GM23338 (cell line): ENCODE measurements at regions not wholly inside any gene's neighbourhood (a gene's known extent, or its start where the extent isn't known, plus 50 kb on each side); places are given as distances from the start of the nearest gene placed in this dataset.

Source experiments
- ATAC-seq: fragments of 200-7000 bp; cut with Tn5 transposase; 3 replicates; pipeline ENCODE4 v1.9.1; 2020
- DNase-seq: peaks from one replicate; pipeline ENCODE4 v3.0.0-alpha.2; 2015; ENCODE audit warnings: low spot score
- H2AFZ ChIP-seq: fragments of 200-600 bp; sonication (generic); 2 replicates; pipeline ENCODE4 v1.8.0; 2016; ENCODE audit warnings: antibody characterized with exemption, mild to moderate bottlenecking, moderate library complexity
- H3F3A ChIP-seq: fragments of 200-600 bp; sonication (generic); replicated peaks from 2 replicates; pipeline ENCODE4 v1.8.0; 2017; ENCODE audit warnings: antibody characterized with exemption, mixed run types, low read depth
- H3K27ac ChIP-seq: fragments of 200-600 bp; sonication (generic); 2 replicates; pipeline ENCODE4 v1.6.1; 2016; ENCODE audit warnings: low read depth
- H3K27me3 ChIP-seq: fragments of 200-600 bp; sonication (generic); 2 replicates; pipeline ENCODE4 v1.8.0; 2016; ENCODE audit warnings: mild to moderate bottlenecking, mixed run types, moderate library complexity; ENCODE audit not compliant: insufficient read depth
- H3K36me3 ChIP-seq: fragments of 200-600 bp; sonication (generic); 2 replicates; pipeline ENCODE4 v1.8.0; 2016; ENCODE audit warnings: mild to moderate bottlenecking; ENCODE audit not compliant: insufficient read depth
- H3K4me1 ChIP-seq: fragments of 200-600 bp; sonication (generic); 2 replicates; pipeline ENCODE4 v1.8.0; 2016; ENCODE audit warnings: mild to moderate bottlenecking, moderate library complexity; ENCODE audit not compliant: insufficient read depth
- H3K4me2 ChIP-seq: fragments of 200-600 bp; sonication (generic); 2 replicates; pipeline ENCODE4 v1.7.1; 2017; ENCODE audit warnings: mixed run types
- H3K4me3 ChIP-seq: fragments of 200-600 bp; sonication (generic); 2 replicates; pipeline ENCODE4 v1.6.1; 2016; ENCODE audit warnings: mixed run types
- H3K79me2 ChIP-seq: fragments of 200-600 bp; sonication (generic); replicated peaks from 2 replicates; pipeline ENCODE4 v1.8.0; 2017; ENCODE audit warnings: mild to moderate bottlenecking; ENCODE audit not compliant: insufficient read depth
- H3K9me2 ChIP-seq: fragments of 200-600 bp; sonication (generic); 2 replicates; pipeline ENCODE4 v1.8.0; 2017; ENCODE audit not compliant: insufficient read depth
- H4K20me1 ChIP-seq: fragments of 200-600 bp; sonication (generic); replicated peaks from 2 replicates; pipeline ENCODE4 v1.8.0; 2017; ENCODE audit warnings: mild to moderate bottlenecking; ENCODE audit not compliant: insufficient read depth
- H3K27ac Mint-ChIP-seq: 2 replicates; pipeline ENCODE4 v1.8.0; 2020; ENCODE audit warnings: inconsistent platforms, mild to moderate bottlenecking, moderate library complexity, mixed read lengths
- H3K27me3 Mint-ChIP-seq: 3 replicates; pipeline ENCODE4 v1.8.0; 2022; ENCODE audit warnings: low read depth, mild to moderate bottlenecking, moderate library complexity, mixed read lengths, inconsistent platforms; ENCODE audit not compliant: insufficient read depth, poor library complexity
- H3K36me3 Mint-ChIP-seq: 3 replicates; pipeline ENCODE4 v1.8.0; 2021; ENCODE audit warnings: low read depth, mild to moderate bottlenecking, inconsistent platforms, moderate library complexity, mixed read lengths
- H3K4me1 Mint-ChIP-seq: 3 replicates; pipeline ENCODE4 v1.8.0; 2020; ENCODE audit warnings: mild to moderate bottlenecking, inconsistent platforms, mixed read lengths
- H3K4me3 Mint-ChIP-seq: 3 replicates; pipeline ENCODE4 v1.8.0; 2021; ENCODE audit warnings: moderate library complexity, mild to moderate bottlenecking, inconsistent platforms, mixed read lengths
- H3K9me3 Mint-ChIP-seq: 3 replicates; pipeline ENCODE4 v1.8.0; 2020; ENCODE audit warnings: moderate library complexity, mild to moderate bottlenecking, inconsistent platforms, mixed read lengths
- CREB1 ChIP-seq: fragments of 250-450 bp; sonication (Bioruptor Pico); IDR thresholded peaks from 2 replicates; pipeline ENCODE4 v1.5.0; 2020; ENCODE audit warnings: low read depth, mild to moderate bottlenecking, moderate library complexity
- ETS1 ChIP-seq: IDR thresholded peaks from 2 replicates; pipeline ENCODE4 v1.6.1; 2016; ENCODE audit warnings: antibody characterized with exemption
- EZH2 ChIP-seq: fragments of 200-600 bp; sonication (generic); IDR thresholded peaks from one replicate; pipeline ENCODE4 v1.8.0; 2017; ENCODE audit warnings: antibody characterized with exemption, mild to moderate bottlenecking, low read depth; ENCODE audit not compliant: unreplicated experiment
- EZH2phosphoT487 ChIP-seq: fragments of 200-600 bp; sonication (generic); IDR thresholded peaks from one replicate; pipeline ENCODE4 v1.8.1; 2018; ENCODE audit warnings: antibody characterized with exemption; ENCODE audit not compliant: unreplicated experiment
- JUNB ChIP-seq: IDR thresholded peaks from one replicate; pipeline ENCODE4 v1.6.1; 2016; ENCODE audit warnings: antibody characterized with exemption; ENCODE audit not compliant: unreplicated experiment
- NANOG ChIP-seq: IDR thresholded peaks from 2 replicates; pipeline ENCODE4 v1.6.1; 2016; ENCODE audit warnings: antibody characterized with exemption, borderline replicate concordance
- POLR2AphosphoS5 ChIP-seq: IDR thresholded peaks from 2 replicates; pipeline ENCODE4 v1.6.1; 2016; ENCODE audit warnings: antibody characterized with exemption, low read depth
- STAT1 ChIP-seq: IDR thresholded peaks from one replicate; pipeline ENCODE4 v1.6.1; 2016; ENCODE audit warnings: antibody characterized with exemption; ENCODE audit not compliant: unreplicated experiment
- ZNF331 ChIP-seq: fragments of 250-450 bp; sonication (Bioruptor Pico); IDR thresholded peaks from 2 replicates; pipeline ENCODE4 v1.5.0; 2020; ENCODE audit warnings: low read depth, mild to moderate bottlenecking, moderate library complexity
- TF ChIP-seq, protein P1 (sequence below): fragments of 250-450 bp; sonication (Bioruptor Pico); IDR thresholded peaks from 2 replicates; pipeline ENCODE4 v1.5.0; 2020; ENCODE audit warnings: mild to moderate bottlenecking, moderate library complexity
- TF ChIP-seq, protein P2 (sequence below), 2 experiments: fragments of 200-600 bp in 1 of 2; sonication (generic) in 1 of 2; conservative IDR thresholded peaks; 2 replicates each; pipeline versions ENCODE4 v1.5.1 to v1.6.1; 2016 to 2017; ENCODE audit warnings: antibody characterized with exemption in 2 of 2, low read depth in 2 of 2, mild to moderate bottlenecking in 2 of 2, moderate library complexity in 1 of 2
- TF ChIP-seq, protein P3 (sequence below): IDR thresholded peaks from one replicate; pipeline ENCODE4 v1.6.1; 2018; ENCODE audit warnings: antibody characterized with exemption; ENCODE audit not compliant: unreplicated experiment

- Histone ChIP-seq H3K4me2 (no peak overlapping the region), H2AFZ (no peak overlapping the region), H3K79me2 (no peaks in the 10 kb centered on the region), H3K4me1 (no peaks in the 10 kb centered on the region), H3K27ac (no peak overlapping the region), H3K36me3 (no peaks in the 10 kb centered on the region), H4K20me1 (no peaks in the 10 kb centered on the region), H3K4me3 (no peak overlapping the region), H3K27me3 (no peaks in the 10 kb centered on the region), H3F3A (no peaks in the 10 kb centered on the region), H3K9me2 (no peaks in the 10 kb centered on the region)
- no peak overlapping the region for H3K27ac Mint-ChIP-seq
- no peak overlapping the region for H3K4me3 Mint-ChIP-seq
- peaks cover 3% of the 10 kb centered on the region; the same call in 1 of the 3 replicates for H3K4me1 Mint-ChIP-seq
- TF ChIP-seq JUNB (no peak), POLR2AphosphoS5 (no peak), STAT1 (no peak), EZH2 (no peak), ETS1 (no peak), EZH2phosphoT487 (no peak), ZNF331 (CRISPR knock-in tag) (no peak), NANOG (no peak), CREB1 (CRISPR knock-in tag) (no peak)
- TF ChIP-seq, protein P1, sequence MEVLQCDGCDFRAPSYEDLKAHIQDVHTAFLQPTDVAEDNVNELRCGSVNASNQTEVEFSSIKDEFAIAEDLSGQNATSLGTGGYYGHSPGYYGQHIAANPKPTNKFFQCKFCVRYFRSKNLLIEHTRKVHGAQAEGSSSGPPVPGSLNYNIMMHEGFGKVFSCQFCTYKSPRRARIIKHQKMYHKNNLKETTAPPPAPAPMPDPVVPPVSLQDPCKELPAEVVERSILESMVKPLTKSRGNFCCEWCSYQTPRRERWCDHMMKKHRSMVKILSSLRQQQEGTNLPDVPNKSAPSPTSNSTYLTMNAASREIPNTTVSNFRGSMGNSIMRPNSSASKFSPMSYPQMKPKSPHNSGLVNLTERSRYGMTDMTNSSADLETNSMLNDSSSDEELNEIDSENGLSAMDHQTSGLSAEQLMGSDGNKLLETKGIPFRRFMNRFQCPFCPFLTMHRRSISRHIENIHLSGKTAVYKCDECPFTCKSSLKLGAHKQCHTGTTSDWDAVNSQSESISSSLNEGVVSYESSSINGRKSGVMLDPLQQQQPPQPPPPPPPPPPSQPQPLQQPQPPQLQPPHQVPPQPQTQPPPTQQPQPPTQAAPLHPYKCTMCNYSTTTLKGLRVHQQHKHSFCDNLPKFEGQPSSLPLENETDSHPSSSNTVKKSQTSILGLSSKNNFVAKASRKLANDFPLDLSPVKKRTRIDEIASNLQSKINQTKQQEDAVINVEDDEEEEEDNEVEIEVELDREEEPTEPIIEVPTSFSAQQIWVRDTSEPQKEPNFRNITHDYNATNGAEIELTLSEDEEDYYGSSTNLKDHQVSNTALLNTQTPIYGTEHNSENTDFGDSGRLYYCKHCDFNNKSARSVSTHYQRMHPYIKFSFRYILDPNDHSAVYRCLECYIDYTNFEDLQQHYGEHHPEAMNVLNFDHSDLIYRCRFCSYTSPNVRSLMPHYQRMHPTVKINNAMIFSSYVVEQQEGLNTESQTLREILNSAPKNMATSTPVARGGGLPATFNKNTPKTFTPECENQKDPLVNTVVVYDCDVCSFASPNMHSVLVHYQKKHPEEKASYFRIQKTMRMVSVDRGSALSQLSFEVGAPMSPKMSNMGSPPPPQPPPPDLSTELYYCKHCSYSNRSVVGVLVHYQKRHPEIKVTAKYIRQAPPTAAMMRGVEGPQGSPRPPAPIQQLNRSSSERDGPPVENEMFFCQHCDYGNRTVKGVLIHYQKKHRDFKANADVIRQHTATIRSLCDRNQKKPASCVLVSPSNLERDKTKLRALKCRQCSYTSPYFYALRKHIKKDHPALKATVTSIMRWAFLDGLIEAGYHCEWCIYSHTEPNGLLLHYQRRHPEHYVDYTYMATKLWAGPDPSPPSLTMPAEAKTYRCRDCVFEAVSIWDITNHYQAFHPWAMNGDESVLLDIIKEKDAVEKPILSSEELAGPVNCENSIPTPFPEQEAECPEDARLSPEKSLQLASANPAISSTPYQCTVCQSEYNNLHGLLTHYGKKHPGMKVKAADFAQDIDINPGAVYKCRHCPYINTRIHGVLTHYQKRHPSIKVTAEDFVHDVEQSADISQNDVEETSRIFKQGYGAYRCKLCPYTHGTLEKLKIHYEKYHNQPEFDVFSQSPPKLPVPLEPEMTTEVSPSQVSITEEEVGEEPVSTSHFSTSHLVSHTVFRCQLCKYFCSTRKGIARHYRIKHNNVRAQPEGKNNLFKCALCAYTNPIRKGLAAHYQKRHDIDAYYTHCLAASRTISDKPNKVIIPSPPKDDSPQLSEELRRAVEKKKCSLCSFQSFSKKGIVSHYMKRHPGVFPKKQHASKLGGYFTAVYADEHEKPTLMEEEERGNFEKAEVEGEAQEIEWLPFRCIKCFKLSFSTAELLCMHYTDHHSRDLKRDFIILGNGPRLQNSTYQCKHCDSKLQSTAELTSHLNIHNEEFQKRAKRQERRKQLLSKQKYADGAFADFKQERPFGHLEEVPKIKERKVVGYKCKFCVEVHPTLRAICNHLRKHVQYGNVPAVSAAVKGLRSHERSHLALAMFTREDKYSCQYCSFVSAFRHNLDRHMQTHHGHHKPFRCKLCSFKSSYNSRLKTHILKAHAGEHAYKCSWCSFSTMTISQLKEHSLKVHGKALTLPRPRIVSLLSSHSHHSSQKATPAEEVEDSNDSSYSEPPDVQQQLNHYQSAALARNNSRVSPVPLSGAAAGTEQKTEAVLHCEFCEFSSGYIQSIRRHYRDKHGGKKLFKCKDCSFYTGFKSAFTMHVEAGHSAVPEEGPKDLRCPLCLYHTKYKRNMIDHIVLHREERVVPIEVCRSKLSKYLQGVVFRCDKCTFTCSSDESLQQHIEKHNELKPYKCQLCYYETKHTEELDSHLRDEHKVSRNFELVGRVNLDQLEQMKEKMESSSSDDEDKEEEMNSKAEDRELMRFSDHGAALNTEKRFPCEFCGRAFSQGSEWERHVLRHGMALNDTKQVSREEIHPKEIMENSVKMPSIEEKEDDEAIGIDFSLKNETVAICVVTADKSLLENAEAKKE (CRISPR knock-in tag) = no peak
- TF ChIP-seq, protein P2, sequence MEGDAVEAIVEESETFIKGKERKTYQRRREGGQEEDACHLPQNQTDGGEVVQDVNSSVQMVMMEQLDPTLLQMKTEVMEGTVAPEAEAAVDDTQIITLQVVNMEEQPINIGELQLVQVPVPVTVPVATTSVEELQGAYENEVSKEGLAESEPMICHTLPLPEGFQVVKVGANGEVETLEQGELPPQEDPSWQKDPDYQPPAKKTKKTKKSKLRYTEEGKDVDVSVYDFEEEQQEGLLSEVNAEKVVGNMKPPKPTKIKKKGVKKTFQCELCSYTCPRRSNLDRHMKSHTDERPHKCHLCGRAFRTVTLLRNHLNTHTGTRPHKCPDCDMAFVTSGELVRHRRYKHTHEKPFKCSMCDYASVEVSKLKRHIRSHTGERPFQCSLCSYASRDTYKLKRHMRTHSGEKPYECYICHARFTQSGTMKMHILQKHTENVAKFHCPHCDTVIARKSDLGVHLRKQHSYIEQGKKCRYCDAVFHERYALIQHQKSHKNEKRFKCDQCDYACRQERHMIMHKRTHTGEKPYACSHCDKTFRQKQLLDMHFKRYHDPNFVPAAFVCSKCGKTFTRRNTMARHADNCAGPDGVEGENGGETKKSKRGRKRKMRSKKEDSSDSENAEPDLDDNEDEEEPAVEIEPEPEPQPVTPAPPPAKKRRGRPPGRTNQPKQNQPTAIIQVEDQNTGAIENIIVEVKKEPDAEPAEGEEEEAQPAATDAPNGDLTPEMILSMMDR (conservative IDR thresholded peaks at IDR 0.05; ENCODE audit: low read depth in 2 of 2) = no peak
- TF ChIP-seq, protein P3, sequence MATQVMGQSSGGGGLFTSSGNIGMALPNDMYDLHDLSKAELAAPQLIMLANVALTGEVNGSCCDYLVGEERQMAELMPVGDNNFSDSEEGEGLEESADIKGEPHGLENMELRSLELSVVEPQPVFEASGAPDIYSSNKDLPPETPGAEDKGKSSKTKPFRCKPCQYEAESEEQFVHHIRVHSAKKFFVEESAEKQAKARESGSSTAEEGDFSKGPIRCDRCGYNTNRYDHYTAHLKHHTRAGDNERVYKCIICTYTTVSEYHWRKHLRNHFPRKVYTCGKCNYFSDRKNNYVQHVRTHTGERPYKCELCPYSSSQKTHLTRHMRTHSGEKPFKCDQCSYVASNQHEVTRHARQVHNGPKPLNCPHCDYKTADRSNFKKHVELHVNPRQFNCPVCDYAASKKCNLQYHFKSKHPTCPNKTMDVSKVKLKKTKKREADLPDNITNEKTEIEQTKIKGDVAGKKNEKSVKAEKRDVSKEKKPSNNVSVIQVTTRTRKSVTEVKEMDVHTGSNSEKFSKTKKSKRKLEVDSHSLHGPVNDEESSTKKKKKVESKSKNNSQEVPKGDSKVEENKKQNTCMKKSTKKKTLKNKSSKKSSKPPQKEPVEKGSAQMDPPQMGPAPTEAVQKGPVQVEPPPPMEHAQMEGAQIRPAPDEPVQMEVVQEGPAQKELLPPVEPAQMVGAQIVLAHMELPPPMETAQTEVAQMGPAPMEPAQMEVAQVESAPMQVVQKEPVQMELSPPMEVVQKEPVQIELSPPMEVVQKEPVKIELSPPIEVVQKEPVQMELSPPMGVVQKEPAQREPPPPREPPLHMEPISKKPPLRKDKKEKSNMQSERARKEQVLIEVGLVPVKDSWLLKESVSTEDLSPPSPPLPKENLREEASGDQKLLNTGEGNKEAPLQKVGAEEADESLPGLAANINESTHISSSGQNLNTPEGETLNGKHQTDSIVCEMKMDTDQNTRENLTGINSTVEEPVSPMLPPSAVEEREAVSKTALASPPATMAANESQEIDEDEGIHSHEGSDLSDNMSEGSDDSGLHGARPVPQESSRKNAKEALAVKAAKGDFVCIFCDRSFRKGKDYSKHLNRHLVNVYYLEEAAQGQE = no peak
- H3K9me3 Mint-ChIP-seq = no peaks in the 10 kb centered on the region
- H3K36me3 Mint-ChIP-seq = no peaks in the 10 kb centered on the region
- H3K27me3 Mint-ChIP-seq = peaks cover 14% of the 10 kb centered on the region
- ATAC-seq (no peak), DNase-seq (no peak)
Observed at GRCh38 chr7:1359681-1360485, 99.4 kb downstream of the MICALL2 start.
